Stimulated activated CD4-positive, alpha-beta T cell treated with anti-CD3 and anti-CD28 coated beads, Interleukin-2, amount 100 ng/mL, for 48 hours (primary cell): ENCODE measurements at regions not wholly inside any gene's neighbourhood (a gene's known extent, or its start where the extent isn't known, plus 50 kb on each side); places are given as distances from the start of the nearest gene placed in this dataset.
"Not testable (repeated sequence)": the region's sequence is repeated elsewhere in the genome, so short reads cannot be mapped to it uniquely, and the experiment has no call there.

Experiments used
- DNase-seq, 2 donors: peaks; one replicate each; pipeline ENCODE4 v3.0.0-alpha.2; 2020

DNA sequence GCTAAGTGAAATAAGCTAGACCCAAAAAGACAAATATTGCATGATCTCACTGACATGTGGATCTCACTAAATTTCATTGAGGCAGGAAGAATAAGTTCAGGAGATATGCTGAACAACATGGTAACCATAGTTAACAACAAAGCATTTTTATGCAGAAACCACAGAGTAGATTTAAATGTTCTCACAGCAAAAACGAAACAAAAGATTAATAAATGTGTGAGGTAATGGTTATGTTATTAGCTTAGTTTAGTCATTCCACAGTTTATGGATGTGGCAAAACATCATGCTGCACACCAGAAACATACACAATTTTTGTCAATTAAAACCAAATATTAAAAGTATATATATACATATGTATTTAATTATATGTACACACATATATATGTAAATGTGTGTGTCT is 765.8 kb downstream of the SLITRK5 start:
- no peak for DNase-seq

DNA sequence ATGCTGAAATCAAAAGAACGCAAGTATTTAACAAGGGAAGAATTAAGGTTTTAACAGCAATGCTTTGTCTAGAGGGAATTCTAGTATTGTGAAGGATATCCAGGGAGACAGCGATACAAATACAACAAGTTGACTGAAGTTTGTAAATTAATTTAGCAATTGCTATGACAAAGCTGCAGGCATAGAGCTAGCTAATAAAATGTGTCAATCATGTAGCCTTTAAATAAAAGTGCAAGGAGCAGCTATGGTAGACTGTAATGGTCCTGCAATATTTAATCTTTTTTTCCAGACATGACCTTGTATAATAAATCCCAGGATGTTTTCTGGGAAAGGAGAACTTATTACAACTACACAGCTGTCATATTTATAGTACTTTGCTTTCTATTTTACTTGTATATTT is 779.3 kb downstream of the SLITRK5 start:
- no peak for DNase-seq

DNA sequence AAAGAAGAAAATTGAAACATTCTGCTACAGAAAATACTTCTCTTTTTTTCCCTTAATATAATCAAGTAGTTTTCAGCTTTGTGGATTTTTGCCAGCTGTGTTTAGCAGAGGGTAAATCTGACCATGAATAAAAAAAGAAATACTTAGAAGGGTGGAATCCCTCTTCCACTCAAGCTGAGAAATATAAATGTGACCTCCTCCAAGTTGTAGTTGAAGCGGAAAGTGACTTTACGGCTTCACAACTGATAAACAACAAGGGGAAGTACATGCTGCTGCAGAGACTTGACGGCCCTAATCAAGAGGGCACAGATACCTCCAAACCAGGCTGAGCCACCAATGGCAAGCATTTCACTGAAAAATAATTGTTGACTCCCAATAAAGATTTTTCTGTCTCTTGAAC is 785.0 kb downstream of the SLITRK5 start:
- DNase-seq, result no peak

DNA sequence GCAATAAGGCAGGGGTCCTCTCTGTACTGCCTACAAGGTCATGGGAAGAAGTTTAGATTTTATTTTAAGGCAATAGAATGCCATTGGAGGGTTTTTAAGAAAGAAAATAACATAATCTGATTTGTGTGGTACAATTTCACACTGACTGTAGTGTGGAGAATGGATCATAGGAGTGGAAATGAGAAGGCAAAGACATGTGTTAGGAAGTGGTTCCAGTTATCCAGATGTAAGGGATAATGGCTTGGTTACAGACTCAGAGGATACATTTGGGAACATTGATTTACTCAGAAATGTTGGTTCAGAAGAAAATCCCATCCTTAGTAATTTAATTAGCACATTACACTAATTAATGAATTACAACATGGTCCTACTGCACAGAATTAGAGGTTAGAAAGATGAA is 788.2 kb downstream of the SLITRK5 start:
- DNase-seq, result no peak

DNA sequence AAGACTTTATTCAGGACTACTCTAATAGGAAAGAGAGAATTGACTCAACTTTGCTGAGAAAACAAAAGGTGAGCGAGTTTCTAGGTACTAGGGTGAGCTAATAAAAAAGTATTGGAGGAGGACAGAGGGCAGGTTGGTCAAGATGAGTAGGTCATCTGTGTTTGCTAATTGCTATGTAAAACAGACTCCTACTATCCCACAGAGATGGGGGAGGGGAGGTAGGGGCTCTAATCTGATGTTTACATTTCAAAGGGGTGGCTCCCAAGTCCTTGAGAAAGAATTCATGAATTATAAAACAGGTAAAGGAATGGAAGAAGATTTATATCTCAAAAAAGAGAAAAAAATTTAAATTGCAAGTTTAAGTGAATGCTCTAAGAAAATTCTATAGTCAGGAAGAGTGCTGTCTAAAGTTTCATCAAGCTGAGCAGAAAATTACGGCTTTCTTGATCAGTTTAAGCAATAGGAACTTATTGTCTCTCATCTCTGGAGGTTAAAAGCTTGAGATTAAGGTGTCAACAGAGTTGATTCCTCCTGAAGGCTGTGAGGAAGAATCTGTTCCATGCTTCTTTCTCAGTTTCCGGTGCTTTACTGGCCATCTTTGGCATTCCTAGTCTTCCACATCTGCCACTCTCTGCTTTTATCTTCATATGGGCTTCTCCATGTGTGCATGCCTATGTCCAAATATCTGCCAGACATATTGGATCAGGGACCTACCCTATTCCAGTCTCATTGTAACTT is 790.3 kb downstream of the SLITRK5 start:
- no peak for DNase-seq

DNA sequence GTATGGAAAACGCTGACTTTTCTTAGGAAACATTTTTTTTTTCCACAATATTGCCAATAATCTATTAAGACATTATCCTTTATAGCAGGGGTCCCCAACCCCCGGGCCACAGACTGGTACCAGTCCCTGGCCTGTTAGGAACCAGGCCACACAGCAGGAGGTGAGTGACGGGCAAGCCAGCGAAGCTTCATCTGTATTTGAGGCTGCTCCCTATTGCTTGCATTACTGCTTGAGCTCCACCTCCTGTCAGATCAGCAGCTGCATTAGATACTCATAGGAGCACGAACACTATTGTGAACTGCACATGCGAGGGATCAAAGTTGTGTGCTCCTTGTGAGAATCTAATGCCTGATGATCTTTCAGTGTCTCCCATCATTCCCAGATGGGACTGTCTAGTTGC is 793.7 kb downstream of the SLITRK5 start:
- no peak for DNase-seq

DNA sequence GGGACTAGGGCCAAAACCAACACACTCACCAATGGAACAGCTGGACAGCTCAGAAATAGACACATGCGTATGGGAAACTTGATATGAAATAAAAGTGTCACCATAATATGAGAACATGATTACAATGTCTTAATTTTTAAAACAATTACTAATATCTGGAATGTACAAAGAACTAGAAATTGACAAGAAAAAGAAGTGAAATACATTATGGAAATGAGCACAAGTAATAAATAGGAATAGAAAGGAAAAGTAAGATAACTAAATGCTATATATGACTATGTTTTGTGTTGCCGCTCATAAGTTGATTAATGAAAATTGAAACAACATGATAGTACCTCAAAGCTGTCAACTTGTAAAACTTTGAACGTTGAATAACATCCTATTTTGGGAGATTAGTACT is 801.1 kb downstream of the SLITRK5 start:
- no peak for DNase-seq

DNA sequence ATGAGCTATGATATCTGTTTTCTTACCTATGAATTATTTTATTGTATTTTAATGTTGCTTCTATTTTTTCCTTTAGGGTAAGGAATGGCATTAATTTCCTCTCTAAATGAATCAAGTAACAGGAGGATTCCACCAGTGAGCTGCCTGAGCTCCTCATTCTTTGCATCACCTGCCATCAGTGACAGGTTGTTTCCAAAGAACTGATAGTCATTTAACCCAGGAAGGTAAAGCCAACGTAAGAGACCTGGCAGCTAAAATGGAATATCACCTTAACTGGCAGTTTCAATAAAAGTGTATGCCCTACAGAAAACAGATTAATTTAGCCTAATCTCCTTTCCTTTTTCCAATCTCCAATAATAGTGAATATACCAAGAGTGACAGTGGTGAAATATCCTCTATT is 812.0 kb downstream of the SLITRK5 start:
- DNase-seq, result no peak

DNA sequence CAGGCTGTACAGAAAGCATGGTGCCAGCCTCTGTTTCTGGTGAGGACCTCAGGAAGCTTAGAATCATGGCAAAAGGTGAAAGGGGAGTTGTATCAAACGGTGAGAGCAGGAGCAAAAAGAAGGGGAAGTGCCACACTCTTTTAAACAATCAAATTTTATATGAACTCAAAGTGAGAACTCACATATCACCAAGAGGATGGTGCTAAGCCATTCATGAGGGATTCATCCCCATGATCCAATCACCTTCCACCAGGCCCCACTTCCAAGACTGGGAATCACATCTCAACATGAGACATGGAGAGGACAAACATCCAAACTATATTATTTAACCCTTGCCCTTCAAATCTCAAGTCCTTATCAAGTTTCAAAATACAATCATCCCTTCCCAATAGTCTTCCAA is 836.7 kb downstream of the SLITRK5 start:
- DNase-seq, result no peak

DNA sequence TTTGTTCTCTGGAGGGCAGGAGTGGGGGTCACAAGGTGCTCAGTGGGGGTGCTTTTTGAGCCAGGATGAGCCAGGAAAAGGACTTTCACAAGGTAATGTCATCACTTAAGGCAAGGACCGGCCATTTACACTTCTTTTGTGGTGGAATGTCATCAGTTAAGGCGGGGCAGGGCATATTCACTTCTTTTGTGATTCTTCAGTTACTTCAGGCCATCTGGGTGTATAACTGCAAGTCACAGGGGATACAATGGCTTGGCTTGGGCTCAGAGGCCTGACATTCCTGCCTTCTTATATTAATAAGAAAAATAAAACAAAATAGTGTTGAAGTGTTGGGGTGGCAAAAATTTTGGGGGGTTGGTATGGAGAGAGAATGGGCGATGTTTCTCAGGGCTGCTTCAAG is 841.8 kb downstream of the SLITRK5 start:
- DNase-seq, result not testable (repeated sequence)

DNA sequence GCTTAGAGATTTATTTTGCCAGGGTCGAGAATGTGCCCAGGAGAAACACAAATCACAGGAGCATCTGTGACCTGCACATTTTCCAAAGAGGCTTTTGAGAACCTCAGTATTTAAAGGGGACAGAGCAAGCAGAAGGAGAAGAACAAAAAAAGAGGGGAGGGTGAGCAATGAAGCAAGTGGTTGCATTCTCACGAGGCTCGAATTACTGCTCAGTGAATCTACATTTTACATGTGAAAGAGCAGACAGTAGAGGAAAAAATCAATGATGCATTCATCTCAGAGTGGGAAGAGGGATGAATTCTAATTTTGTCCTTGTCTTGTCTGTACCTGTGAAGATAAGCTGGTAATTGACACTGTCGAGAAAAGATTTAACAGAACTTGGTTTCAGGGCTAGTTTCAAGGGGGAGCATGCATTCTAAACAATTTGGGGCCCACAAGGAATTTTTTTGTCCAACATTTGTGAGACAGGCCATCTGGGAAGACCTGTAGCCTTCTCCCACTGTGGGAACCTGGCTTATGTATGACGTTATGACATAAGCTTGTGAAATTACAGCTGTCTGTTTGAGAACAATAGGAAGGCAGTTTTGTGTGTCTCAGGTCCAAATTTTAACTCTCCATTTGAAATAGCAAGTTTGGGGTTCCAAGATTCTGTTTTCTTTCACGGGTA is 855.1 kb downstream of the SLITRK5 start:
- no peak for DNase-seq

DNA sequence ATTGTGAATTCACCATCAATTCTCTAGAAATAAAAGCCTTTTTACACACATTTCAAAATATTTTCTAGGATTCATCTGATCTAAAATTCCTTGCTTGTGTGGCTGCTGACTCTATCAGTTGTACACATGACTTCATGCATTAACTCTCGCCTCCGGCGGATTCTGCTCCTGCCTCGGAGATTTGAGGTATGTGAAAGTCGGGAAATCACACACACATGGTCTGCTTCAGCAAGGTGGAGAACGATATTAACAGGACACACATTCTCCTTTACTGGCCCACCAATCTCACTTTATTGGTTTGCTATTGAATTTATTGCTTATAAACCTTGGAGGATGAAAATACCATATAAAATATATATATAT is 855.7 kb downstream of the SLITRK5 start:
- no peak for DNase-seq

DNA sequence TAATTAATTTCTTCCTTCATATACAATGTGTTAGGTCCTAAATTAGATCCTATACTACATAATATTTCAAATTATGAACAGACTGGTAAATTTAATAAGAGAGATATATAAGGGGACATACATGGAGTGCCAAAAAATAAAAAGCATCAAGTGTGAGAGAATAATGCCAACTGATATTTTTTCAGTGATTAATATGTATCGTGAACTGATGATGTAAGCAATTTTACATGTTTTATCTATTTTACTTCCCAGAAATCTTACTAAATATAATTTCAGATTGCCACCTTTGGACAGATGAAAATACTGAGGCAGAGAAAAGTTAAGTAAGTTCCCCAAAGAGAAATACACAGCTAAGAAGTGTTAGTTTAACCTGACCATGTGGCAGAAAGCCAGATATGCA is 870.8 kb downstream of the SLITRK5 start:
- no peak for DNase-seq

DNA sequence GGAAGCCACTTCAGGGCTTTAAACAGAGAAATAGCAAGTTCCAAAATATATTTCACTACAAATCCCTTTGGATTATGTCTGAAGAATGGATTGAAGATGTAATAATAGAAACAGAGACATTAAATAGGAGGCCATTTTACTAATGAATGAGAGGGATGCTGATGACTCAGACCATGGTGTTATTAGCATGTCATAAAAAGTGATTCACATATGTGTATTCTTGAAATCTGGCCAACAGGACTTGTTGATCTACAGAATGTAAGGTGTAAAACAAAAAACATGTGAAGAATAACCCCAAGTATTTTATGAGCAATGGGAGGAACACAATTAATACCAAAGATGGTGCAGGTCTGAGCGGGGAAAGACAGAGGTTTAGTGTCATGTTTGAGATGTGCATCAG is 873.7 kb downstream of the SLITRK5 start:
- no peak for DNase-seq

DNA sequence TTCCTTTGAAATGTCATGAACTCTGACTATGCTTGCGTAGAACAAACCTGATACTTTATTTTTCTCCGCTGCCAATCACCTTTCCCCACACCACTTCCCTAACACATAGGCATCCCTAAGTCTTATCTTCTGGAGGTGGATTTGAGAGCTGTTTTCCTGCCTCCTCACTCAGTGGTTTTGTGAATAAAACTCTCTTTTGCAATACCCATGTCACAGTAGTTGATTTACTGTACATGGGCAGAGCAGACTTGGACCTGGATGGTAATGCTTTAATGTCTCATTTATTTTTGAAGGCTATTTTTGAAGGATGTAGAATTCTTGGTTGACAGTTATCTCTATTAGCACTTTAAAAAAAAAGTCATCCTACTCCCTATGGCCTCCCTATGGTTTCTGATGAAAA is 881.8 kb downstream of the SLITRK5 start:
- no peak for DNase-seq

DNA sequence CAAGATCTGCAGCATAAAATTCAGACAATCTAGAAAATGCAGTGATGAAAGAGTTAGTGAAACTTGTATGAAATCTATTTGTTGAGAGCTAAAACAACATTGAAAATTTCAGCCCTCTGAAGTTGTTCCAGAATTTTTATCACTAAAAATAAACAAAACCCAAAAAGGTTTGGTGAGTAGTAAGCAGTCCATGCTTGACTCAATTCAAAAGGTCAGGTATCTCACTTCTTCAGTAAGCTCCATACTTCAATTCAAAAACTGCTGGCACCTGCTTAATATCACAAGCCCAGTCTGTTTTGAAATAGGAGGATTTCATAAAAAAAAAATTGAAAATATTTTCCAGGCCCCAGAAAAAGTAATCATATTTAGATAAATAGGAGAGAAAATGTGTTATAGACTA is 894.4 kb downstream of the SLITRK5 start:
- no peak for DNase-seq

DNA sequence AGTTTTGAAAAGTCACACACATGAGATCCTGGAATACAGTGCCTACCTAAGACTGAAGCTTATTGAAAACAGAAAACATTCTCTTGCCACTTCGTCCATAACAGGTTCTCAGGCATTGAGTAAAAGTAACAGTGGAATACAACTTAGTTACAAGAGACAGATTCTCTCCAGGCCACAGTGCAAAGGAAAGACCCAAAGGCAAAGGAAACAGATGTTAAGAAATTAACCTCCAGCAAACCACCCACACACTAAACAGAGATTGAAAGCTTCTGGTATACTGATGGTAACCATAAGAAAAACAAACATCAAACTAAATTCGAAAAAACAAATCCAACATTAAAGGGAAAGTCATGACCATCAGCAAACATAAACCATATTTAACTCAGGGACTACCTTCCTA is 914.7 kb downstream of the SLITRK5 start:
- DNase-seq, result no peak

DNA sequence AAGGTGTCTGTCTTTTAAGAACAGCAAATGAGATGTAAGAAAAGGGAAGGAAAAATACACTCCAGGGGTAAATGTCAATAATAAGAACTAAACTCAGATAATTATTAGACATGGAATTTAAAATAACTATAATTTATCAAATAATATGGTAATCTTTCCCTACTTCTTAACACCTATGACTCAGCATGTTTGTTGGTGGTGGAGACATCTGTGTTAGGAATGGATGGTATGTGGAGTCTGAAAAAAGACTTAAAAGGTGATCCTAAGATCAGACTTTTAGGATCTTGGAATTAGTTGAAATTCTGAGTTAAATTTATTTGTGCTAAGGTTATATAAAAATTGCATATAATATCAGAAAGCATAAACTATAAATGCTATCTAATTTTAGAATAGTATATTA is 915.1 kb downstream of the SLITRK5 start:
- no peak for DNase-seq

DNA sequence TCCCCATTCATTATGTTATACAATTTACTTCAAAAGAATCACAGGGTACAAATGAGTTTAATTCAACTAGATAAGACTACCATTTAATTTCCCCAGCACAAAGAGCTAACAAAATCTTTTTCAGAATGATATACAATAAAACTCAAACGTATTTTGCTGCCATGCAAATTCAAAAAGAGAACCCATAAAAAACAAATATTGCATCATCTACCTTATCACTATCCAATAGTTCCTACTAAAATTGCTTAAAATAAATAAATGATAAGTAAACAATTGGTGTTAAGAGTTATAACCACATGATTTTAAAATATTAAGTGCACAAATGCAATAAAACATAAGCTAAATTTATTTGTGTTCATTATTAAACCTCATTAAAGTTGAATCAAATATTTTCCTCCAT is 919.4 kb downstream of the SLITRK5 start:
- no peak for DNase-seq

DNA sequence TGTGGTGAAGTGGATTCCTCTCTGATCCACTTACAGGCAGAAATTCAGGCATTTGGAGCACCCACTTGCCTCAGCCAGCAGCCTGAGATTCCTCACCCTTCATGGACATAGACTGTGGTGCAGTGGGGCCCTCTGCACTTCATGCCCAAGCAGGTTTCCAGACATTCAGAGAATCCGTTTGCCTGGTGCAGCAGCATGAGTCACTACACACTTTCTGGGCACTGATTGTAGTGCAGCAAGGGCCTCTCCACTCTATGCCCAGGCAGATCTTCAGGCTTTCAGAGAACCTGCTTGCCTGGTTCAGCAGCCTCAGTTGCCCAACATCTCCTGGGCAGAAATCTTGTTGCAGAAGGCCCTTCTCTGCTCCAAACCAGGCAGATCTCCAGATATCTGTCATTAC is 920.9 kb downstream of the SLITRK5 start:
- DNase-seq, result no peak

DNA sequence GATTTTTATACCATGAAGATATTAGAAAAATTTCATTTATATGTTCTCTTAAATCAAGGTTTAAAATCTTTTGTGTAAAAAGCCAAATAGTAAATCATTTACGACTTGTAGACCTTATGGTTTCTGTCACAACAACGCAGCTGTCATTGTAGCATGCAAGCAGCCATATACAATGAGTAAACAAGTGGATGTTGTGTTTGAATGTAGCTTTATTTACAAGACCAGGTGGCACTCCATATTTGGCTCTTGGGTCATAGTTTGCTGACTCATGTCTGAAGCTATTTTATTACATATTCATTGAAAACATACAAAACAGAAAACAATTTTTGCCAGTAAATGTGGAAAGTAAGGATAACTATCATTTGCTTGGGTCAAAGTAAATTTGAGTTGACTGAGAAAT is 930.8 kb downstream of the SLITRK5 start:
- DNase-seq, result no peak

DNA sequence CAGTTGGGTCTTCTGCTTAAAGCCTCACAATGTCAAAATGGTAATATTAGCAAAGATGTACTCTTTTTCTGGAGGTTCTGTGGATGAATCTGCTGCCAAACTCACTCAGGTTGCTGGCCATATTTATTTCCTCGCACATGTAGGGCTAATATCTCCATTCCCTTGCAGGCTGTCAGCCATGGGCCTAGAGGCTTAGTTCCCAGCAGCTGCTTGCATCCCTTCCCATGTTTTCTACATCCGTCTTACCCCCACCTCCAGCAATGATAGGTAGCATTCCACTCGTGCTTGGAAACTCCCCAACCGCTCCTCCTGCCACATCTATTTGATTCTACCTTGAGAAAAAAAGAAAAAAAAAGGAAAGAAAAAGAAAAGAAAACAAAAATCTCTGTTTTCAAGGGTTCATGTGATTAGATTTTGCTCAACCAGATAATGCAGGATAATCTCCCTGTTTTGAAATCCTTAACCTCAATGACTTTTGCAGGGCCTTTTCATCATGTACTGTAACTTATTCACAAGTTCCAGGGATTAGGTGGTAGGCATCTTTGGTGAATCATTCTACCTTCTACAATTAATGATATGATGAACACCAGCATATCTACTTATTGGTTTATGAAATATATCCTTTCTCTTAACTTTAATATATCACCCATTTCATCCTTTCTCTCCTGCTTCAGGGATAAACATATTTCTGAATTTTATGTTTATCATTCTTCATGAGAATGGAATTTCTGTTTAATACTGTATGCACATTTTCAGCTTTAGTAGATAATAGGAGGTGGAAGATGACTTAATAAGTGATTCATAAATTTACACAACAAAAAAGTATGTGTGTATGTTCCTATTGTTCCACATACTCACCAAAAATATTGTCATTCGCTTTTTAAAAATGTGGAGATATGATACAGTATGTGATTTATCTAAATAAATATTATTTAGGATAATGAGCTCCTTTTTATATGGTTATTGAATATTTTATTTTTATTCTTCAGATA is 931.9 kb downstream of the SLITRK5 start:
- no peak for DNase-seq

DNA sequence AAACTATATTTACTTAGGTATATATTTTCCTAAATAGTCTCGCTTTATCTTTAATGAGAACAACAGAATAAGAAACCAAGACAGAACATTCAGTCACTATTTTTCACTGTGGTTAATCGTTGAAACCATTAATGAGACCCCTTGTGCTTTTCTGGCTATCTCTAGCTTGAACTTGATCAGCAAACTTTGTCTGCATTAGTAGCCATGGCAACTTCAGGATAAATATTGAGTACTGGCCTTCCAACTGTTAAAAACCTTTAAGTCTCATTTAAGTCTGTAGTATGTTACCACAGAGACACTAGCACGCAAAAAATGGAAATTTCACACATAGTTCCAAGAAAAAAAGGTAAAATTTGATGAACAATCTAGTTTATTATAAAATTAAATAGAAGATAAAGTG is 946.0 kb downstream of the SLITRK5 start:
- no peak for DNase-seq
